SK-N-MC (cell line): ENCODE measurements at regions not wholly inside any gene's neighbourhood (a gene's known extent, or its start where the extent isn't known, plus 50 kb on each side); places are given as distances from the start of the nearest gene placed in this dataset.
A peak's percentile ranks its signal among the peaks of the same experiment; 100 is the strongest.

Experiments used
- DNase-seq: peaks from one replicate; pipeline ENCODE4 v3.0.0-alpha.2; 2011; ENCODE audit warnings: low read depth, low spot score
- H3K27ac ChIP-seq: fragments of 200-600 bp; sonication (generic); 2 replicates; pipeline ENCODE4 v1.5.1; 2016; ENCODE audit warnings: mixed run types
- H3K36me3 ChIP-seq: fragments of 200-600 bp; sonication (generic); 2 replicates; pipeline ENCODE4 v1.6.1; 2017; ENCODE audit warnings: antibody characterized with exemption, low read length, mixed read lengths; ENCODE audit not compliant: insufficient read depth
- H3K4me3 ChIP-seq: fragments of 200-600 bp; sonication (generic); 2 replicates; pipeline ENCODE4 v1.5.1; 2016
- H3K9ac ChIP-seq: fragments of 200-600 bp; sonication (generic); 2 replicates; pipeline ENCODE4 v1.8.0; 2017; ENCODE audit warnings: mixed run types, mixed read lengths; ENCODE audit not compliant: insufficient read length
- H3K9me3 ChIP-seq: fragments of 200-600 bp; sonication (generic); 2 replicates; pipeline ENCODE4 v1.6.1; 2017; ENCODE audit warnings: low read depth, mild to moderate bottlenecking, antibody characterized with exemption, low read length, moderate library complexity, mixed read lengths
- EZH2 ChIP-seq: fragments of 200-600 bp; sonication (generic); IDR thresholded peaks from one replicate; pipeline ENCODE4 v1.6.1; 2017; ENCODE audit warnings: antibody characterized with exemption
- FOXP2 ChIP-seq: optimal IDR thresholded peaks from 2 replicates; pipeline ENCODE3; 2011; ENCODE audit warnings: mild to moderate bottlenecking, moderate library complexity; ENCODE audit not compliant: insufficient read depth; ENCODE audit errors: extremely low read length, control extremely low read depth
- POLR2AphosphoS5 ChIP-seq: IDR thresholded peaks from 2 replicates; pipeline ENCODE4 v1.6.1; 2012; ENCODE audit warnings: mild to moderate bottlenecking, low read depth, low read length, borderline replicate concordance

GRCh38 chr4:85368240-85368639 is 106.7 kb upstream of the ARHGAP24 start:
- TF ChIP-seq EZH2 (no peak), FOXP2 (no peak), POLR2AphosphoS5 (no peak)
- Histone ChIP-seq H3K27ac (no peak overlapping the region), H3K36me3 (no peaks in the 10 kb centered on the region), H3K4me3 (no peak overlapping the region), H3K9ac (no peak overlapping the region), H3K9me3 (no peaks in the 10 kb centered on the region)
- no peak for DNase-seq

GRCh38 chr4:85368932-85369331 is 106.0 kb upstream of the ARHGAP24 start:
- H3K27ac ChIP-seq = no peak overlapping the region
- no peak overlapping the region for H3K9ac ChIP-seq
- TF ChIP-seq EZH2 (no peak), POLR2AphosphoS5 (no peak), FOXP2 (no peak)
- no peak for DNase-seq
- H3K36me3 ChIP-seq = no peaks in the 10 kb centered on the region
- H3K9me3 ChIP-seq = no peaks in the 10 kb centered on the region
- no peak overlapping the region for H3K4me3 ChIP-seq

GRCh38 chr4:85369703-85370380 is 105.1 kb upstream of the ARHGAP24 start:
- Histone ChIP-seq H3K9ac (no peak overlapping the region), H3K27ac (no peak overlapping the region), H3K36me3 (no peaks in the 10 kb centered on the region), H3K9me3 (no peaks in the 10 kb centered on the region), H3K4me3 (0 out of 2 replicates have a peak overlapping the region, but pooled peaks have one; percentile 25)
- no peak for TF ChIP-seq POLR2AphosphoS5
- no peak for TF ChIP-seq FOXP2
- TF ChIP-seq EZH2 = no peak
- no peak for DNase-seq

- no peaks in the 10 kb centered on the region for H3K9me3 ChIP-seq
- H3K4me3 ChIP-seq = 0 out of 2 replicates have a peak overlapping the region, but pooled peaks have one; percentile 25
- H3K9ac ChIP-seq = no peak overlapping the region
- H3K36me3 ChIP-seq = no peaks in the 10 kb centered on the region
- DNase-seq = peak; percentile 52
- TF ChIP-seq FOXP2 = no peak
- no peak for TF ChIP-seq POLR2AphosphoS5
- TF ChIP-seq EZH2 = no peak
- H3K27ac ChIP-seq = no peak overlapping the region
Measured at GRCh38 chr4:85370400-85371032, 104.4 kb upstream of the ARHGAP24 start.

GRCh38 chr4:85372966-85373365 is 102.0 kb upstream of the ARHGAP24 start:
- H3K9me3 ChIP-seq = no peaks in the 10 kb centered on the region
- no peak overlapping the region for H3K9ac ChIP-seq
- DNase-seq = no peak
- no peaks in the 10 kb centered on the region for H3K36me3 ChIP-seq
- H3K4me3 ChIP-seq = no peak overlapping the region
- TF ChIP-seq POLR2AphosphoS5 (no peak), EZH2 (no peak), FOXP2 (no peak)
- no peak overlapping the region for H3K27ac ChIP-seq

GRCh38 chr4:85376285-85376684 is 98.7 kb upstream of the ARHGAP24 start:
- Histone ChIP-seq H3K27ac (no peak overlapping the region), H3K36me3 (no peaks in the 10 kb centered on the region), H3K4me3 (no peak overlapping the region), H3K9ac (no peak overlapping the region), H3K9me3 (no peaks in the 10 kb centered on the region)
- no peak for DNase-seq
- TF ChIP-seq POLR2AphosphoS5 (no peak), FOXP2 (no peak)

GRCh38 chr4:85381968-85382367 is 93.0 kb upstream of the ARHGAP24 start:
- no peak overlapping the region for H3K27ac ChIP-seq
- no peak for DNase-seq
- no peaks in the 10 kb centered on the region for H3K9me3 ChIP-seq
- H3K36me3 ChIP-seq = no peaks in the 10 kb centered on the region
- TF ChIP-seq EZH2 = no peak
- TF ChIP-seq POLR2AphosphoS5 = no peak
- no peak for TF ChIP-seq FOXP2
- no peak overlapping the region for H3K4me3 ChIP-seq
- no peak overlapping the region for H3K9ac ChIP-seq

GRCh38 chr4:85391071-85391470 is 83.9 kb upstream of the ARHGAP24 start:
- H3K27ac ChIP-seq = no peak overlapping the region
- no peak overlapping the region for H3K9ac ChIP-seq
- H3K9me3 ChIP-seq = no peaks in the 10 kb centered on the region
- no peak for DNase-seq
- no peaks in the 10 kb centered on the region for H3K36me3 ChIP-seq
- no peak for TF ChIP-seq EZH2
- TF ChIP-seq FOXP2 = no peak
- no peak for TF ChIP-seq POLR2AphosphoS5
- no peak overlapping the region for H3K4me3 ChIP-seq
